ENCODE measurements at regions not wholly inside any gene's neighbourhood (a gene's known extent, or its start where the extent isn't known, plus 50 kb on each side); places are given as distances from the start of the nearest gene placed in this dataset.

- no peak for DNase-seq (ENCODE audit: extremely low read depth, low read depth)
- no peak for TF ChIP-seq CTCF (IDR thresholded peaks at IDR 0.05; ENCODE audit: low read depth, low read length, missing control alignments)
- no peak overlapping the region for H3K4me3 ChIP-seq (replicated peaks; ENCODE audit: low read depth, low read length)
These were observed 266.8 kb upstream of the PRMT6 start for GRCh38 chr1:106789686-106790085.

- H3K4me3 ChIP-seq (replicated peaks; ENCODE audit: low read depth, low read length): no peak overlapping the region
- no peak for DNase-seq (ENCODE audit: extremely low read depth, low read depth)
- TF ChIP-seq CTCF (IDR thresholded peaks at IDR 0.05; ENCODE audit: low read depth, low read length, missing control alignments): no peak
These were observed 265.4 kb upstream of the PRMT6 start for GRCh38 chr1:106791041-106791440.

- TF ChIP-seq CTCF (IDR thresholded peaks at IDR 0.05; ENCODE audit: low read depth, low read length, missing control alignments): no peak
- no peak overlapping the region for H3K4me3 ChIP-seq (replicated peaks; ENCODE audit: low read depth, low read length)
- DNase-seq (ENCODE audit: extremely low read depth, low read depth): no peak
These were observed 262.8 kb upstream of the PRMT6 start for GRCh38 chr1:106793651-106794050.

GRCh38 chr1:106798991-106799390 lies 257.5 kb upstream of the PRMT6 start:
- no peak for TF ChIP-seq CTCF (IDR thresholded peaks at IDR 0.05; ENCODE audit: low read depth, low read length, missing control alignments)
- no peak overlapping the region for H3K4me3 ChIP-seq (replicated peaks; ENCODE audit: low read depth, low read length)
- DNase-seq (ENCODE audit: extremely low read depth, low read depth): no peak

GRCh38 chr1:106802181-106802580 lies 254.3 kb upstream of the PRMT6 start:
- TF ChIP-seq CTCF (IDR thresholded peaks at IDR 0.05; ENCODE audit: low read depth, low read length, missing control alignments): no peak
- DNase-seq (ENCODE audit: extremely low read depth, low read depth): no peak
- H3K4me3 ChIP-seq (replicated peaks; ENCODE audit: low read depth, low read length): no peak overlapping the region

GRCh38 chr1:106814418-106814817 lies 242.1 kb upstream of the PRMT6 start:
- TF ChIP-seq CTCF (IDR thresholded peaks at IDR 0.05; ENCODE audit: low read depth, low read length, missing control alignments): no peak
- no peak for DNase-seq (ENCODE audit: extremely low read depth, low read depth)
- H3K4me3 ChIP-seq (replicated peaks; ENCODE audit: low read depth, low read length): no peak overlapping the region

GRCh38 chr1:106817575-106817974 lies 238.9 kb upstream of the PRMT6 start:
- DNase-seq (ENCODE audit: extremely low read depth, low read depth): no peak
- no peak overlapping the region for H3K4me3 ChIP-seq (replicated peaks; ENCODE audit: low read depth, low read length)
- TF ChIP-seq CTCF (IDR thresholded peaks at IDR 0.05; ENCODE audit: low read depth, low read length, missing control alignments): no peak
